H9 (cell line): ENCODE measurements at regions not wholly inside any gene's neighbourhood (a gene's known extent, or its start where the extent isn't known, plus 50 kb on each side); places are given as distances from the start of the nearest gene placed in this dataset.

ENCODE experiments used
- DNase-seq: peaks from one replicate; pipeline ENCODE4 v3.0.0-alpha.2; 2017
- H2AFZ ChIP-seq: one replicate; pipeline ENCODE4 v1.6.1; 2013; ENCODE audit warnings: mild to moderate bottlenecking, low read length, control low read depth, moderate library complexity
- H2AK5ac ChIP-seq: 2 replicates; pipeline ENCODE4 v1.6.1; 2013; ENCODE audit warnings: low read length, control low read depth, mixed read lengths; ENCODE audit not compliant: insufficient read length
- H2BK120ac ChIP-seq: one replicate; pipeline ENCODE4 v1.6.1; 2013; ENCODE audit warnings: low read depth, mild to moderate bottlenecking, low read length, control low read depth, inconsistent platforms; ENCODE audit not compliant: poor library complexity, severe bottlenecking
- H2BK12ac ChIP-seq: 2 replicates; pipeline ENCODE4 v1.6.1; 2013; ENCODE audit warnings: low read length, control low read depth, mixed read lengths, low read depth; ENCODE audit not compliant: insufficient read length
- H2BK15ac ChIP-seq: 2 replicates; pipeline ENCODE4 v1.6.1; 2013; ENCODE audit warnings: low read depth, low read length, control low read depth
- H2BK20ac ChIP-seq: one replicate; pipeline ENCODE4 v1.6.1; 2013; ENCODE audit warnings: low read depth, mild to moderate bottlenecking, low read length, control low read depth, inconsistent platforms; ENCODE audit not compliant: poor library complexity, severe bottlenecking
- H2BK5ac ChIP-seq: 2 replicates; pipeline ENCODE4 v1.6.1; 2013; ENCODE audit warnings: low read length, control low read depth, mixed read lengths; ENCODE audit not compliant: insufficient read length
- H3K14ac ChIP-seq: 2 replicates; pipeline ENCODE4 v1.6.1; 2013; ENCODE audit warnings: low read length, control low read depth; ENCODE audit not compliant: insufficient read depth
- H3K18ac ChIP-seq: 2 replicates; pipeline ENCODE4 v1.6.1; 2013; ENCODE audit warnings: low read depth, mild to moderate bottlenecking, mixed read lengths, low read length, control low read depth; ENCODE audit not compliant: insufficient read length
- H3K23ac ChIP-seq: 2 replicates; pipeline ENCODE4 v1.6.1; 2013; ENCODE audit warnings: low read length, control low read depth, mixed read lengths, low read depth; ENCODE audit not compliant: insufficient read length
- H3K23me2 ChIP-seq: 2 replicates; pipeline ENCODE4 v1.6.1; 2013; ENCODE audit warnings: low read depth, mild to moderate bottlenecking, mixed read lengths, low read length, control low read depth; ENCODE audit not compliant: insufficient read length, poor library complexity, severe bottlenecking
- H3K27ac ChIP-seq: 2 replicates; pipeline ENCODE4 v1.5.1; 2013; ENCODE audit warnings: low read length, control low read depth, mixed read lengths, low read depth; ENCODE audit not compliant: insufficient read length
- H3K27me3 ChIP-seq: 2 replicates; pipeline ENCODE4 v1.6.1; 2013; ENCODE audit warnings: low read length, control low read depth, inconsistent platforms; ENCODE audit not compliant: insufficient read depth
- H3K4ac ChIP-seq: 2 replicates; pipeline ENCODE4 v1.6.1; 2013; ENCODE audit warnings: low read depth, mild to moderate bottlenecking, control low read depth, inconsistent platforms, low read length, moderate library complexity
- H3K4me1 ChIP-seq: 2 replicates; pipeline ENCODE4 v1.6.1; 2013; ENCODE audit warnings: low read length, control low read depth, inconsistent platforms; ENCODE audit not compliant: insufficient read depth
- H3K4me2 ChIP-seq: 2 replicates; pipeline ENCODE4 v1.6.1; 2013; ENCODE audit warnings: low read length, control low read depth, mixed read lengths; ENCODE audit not compliant: insufficient read length, insufficient read depth
- H3K56ac ChIP-seq: 2 replicates; pipeline ENCODE4 v1.6.1; 2013; ENCODE audit warnings: low read depth, mild to moderate bottlenecking, mixed read lengths, low read length, control low read depth; ENCODE audit not compliant: insufficient read length
- H3K79me1 ChIP-seq: 2 replicates; pipeline ENCODE4 v1.6.1; 2013; ENCODE audit warnings: low read depth, mild to moderate bottlenecking, moderate library complexity, low read length, control low read depth, inconsistent platforms; ENCODE audit not compliant: insufficient read depth, poor library complexity, severe bottlenecking
- H3K79me2 ChIP-seq: 2 replicates; pipeline ENCODE4 v1.6.1; 2013; ENCODE audit warnings: low read length, control low read depth, inconsistent platforms; ENCODE audit not compliant: insufficient read depth
- H3K9ac ChIP-seq: 2 replicates; pipeline ENCODE4 v1.6.1; 2013; ENCODE audit warnings: low read length, control low read depth, mixed read lengths; ENCODE audit not compliant: insufficient read length; ENCODE audit errors: extremely low read depth
- H3K9me3 ChIP-seq: one replicate; pipeline ENCODE4 v1.6.1; 2013; ENCODE audit warnings: low read depth, low read length, inconsistent platforms; ENCODE audit not compliant: control insufficient read depth
- H3T11ph ChIP-seq: one replicate; pipeline ENCODE4 v1.6.1; 2013; ENCODE audit warnings: mild to moderate bottlenecking, low read length, control low read depth, inconsistent platforms
- H4K20me1 ChIP-seq: one replicate; pipeline ENCODE4 v1.6.1; 2013; ENCODE audit not compliant: control insufficient read depth, insufficient read length, insufficient read depth
- H4K5ac ChIP-seq: 2 replicates; pipeline ENCODE4 v1.6.1; 2013; ENCODE audit warnings: low read depth, mild to moderate bottlenecking, mixed read lengths, low read length, control low read depth; ENCODE audit not compliant: insufficient read length
- H4K8ac ChIP-seq: replicated peaks from 2 replicates; pipeline ENCODE4 v1.6.1; 2013; ENCODE audit warnings: low read length, control low read depth, mixed read lengths, low read depth; ENCODE audit not compliant: insufficient read length
- H4K91ac ChIP-seq: 2 replicates; pipeline ENCODE4 v1.6.1; 2013; ENCODE audit warnings: low read depth, mild to moderate bottlenecking, moderate library complexity, mixed read lengths, low read length, control low read depth; ENCODE audit not compliant: insufficient read length
- H3K27ac Mint-ChIP-seq, 3 experiments: 2 replicates in 2 of 3; 3 replicates in 1 of 3; pipeline ENCODE4 v1.8.0; 2020 to 2021; ENCODE audit warnings: mixed read lengths in 3 of 3, mild to moderate bottlenecking in 1 of 3, moderate library complexity in 1 of 3
- H3K27me3 Mint-ChIP-seq: 2 replicates; pipeline ENCODE4 v1.8.0; 2021; ENCODE audit warnings: low read depth, mild to moderate bottlenecking, moderate library complexity, mixed read lengths
- H3K36me3 Mint-ChIP-seq, 3 experiments: 2 replicates in 2 of 3; 3 replicates in 1 of 3; pipeline ENCODE4 v1.8.0; 2020 to 2021; ENCODE audit warnings: low read depth in 3 of 3, mixed read lengths in 3 of 3; ENCODE audit not compliant: insufficient read depth in 1 of 3
- H3K4me1 Mint-ChIP-seq, 2 experiments: 2 replicates each; pipeline ENCODE4 v1.8.0; 2020; ENCODE audit warnings: mixed read lengths in 2 of 2
- H3K4me3 Mint-ChIP-seq, 2 experiments: 2 replicates in 1 of 2; 3 replicates in 1 of 2; pipeline ENCODE4 v1.8.0; 2020 to 2021; ENCODE audit warnings: mild to moderate bottlenecking in 2 of 2, mixed read lengths in 2 of 2, moderate library complexity in 1 of 2
- H3K9me3 Mint-ChIP-seq, 2 experiments: 2 replicates in 1 of 2; 3 replicates in 1 of 2; pipeline ENCODE4 v1.8.0; 2020; ENCODE audit warnings: mild to moderate bottlenecking in 2 of 2, mixed read lengths in 2 of 2, moderate library complexity in 1 of 2
- CTCF ChIP-seq: fragments of 200-600 bp; sonication (generic); conservative IDR thresholded peaks from 3 replicates; pipeline ENCODE4 v1.8.0; 2021; ENCODE audit warnings: antibody characterized with exemption, mild to moderate bottlenecking
- WGBS: extraction: QIAGEN DNeasy Blood & Tissue Kit; methylation state at CpG from one replicate; pipeline ENCODE4 v1.1.7; 2013; ENCODE audit warnings: missing lambda C conversion rate, low lambda C conversion rate, mixed read lengths; ENCODE audit not compliant: insufficient read length; ENCODE audit errors: extremely low coverage; 5-methylcytosine and 5-hydroxymethylcytosine counted together

- H3T11ph ChIP-seq = no peak overlapping the region
Observed at GRCh38 chr1:186745531-186746146, 65.4 kb upstream of the PTGS2 start.

More at GRCh38 chr1:186745531-186746146, 65.4 kb upstream of the PTGS2 start:
- Histone ChIP-seq H3K4ac (no peak overlapping the region), H2BK5ac (no peak overlapping the region), H4K5ac (no peak overlapping the region), H2BK15ac (no peak overlapping the region), H3K27me3 (no peaks in the 10 kb centered on the region), H3K27ac (no peak overlapping the region), H3K9me3 (no peaks in the 10 kb centered on the region), H4K20me1 (no peaks in the 10 kb centered on the region), H2BK20ac (no peak overlapping the region), H3K79me2 (no peaks in the 10 kb centered on the region), H3K14ac (no peak overlapping the region), H4K8ac (no peak overlapping the region), H3K56ac (no peak overlapping the region), H3K23ac (no peak overlapping the region), H3K9ac (no peak overlapping the region), H3K4me2 (no peak overlapping the region), H2BK120ac (no peak overlapping the region), H3K4me1 (no peaks in the 10 kb centered on the region), H3K18ac (no peak overlapping the region), H2AFZ (no peak overlapping the region), H2BK12ac (no peak overlapping the region), H2AK5ac (no peak overlapping the region), H3K79me1 (no peaks in the 10 kb centered on the region), H4K91ac (no peak overlapping the region), H3K23me2 (no peaks in the 10 kb centered on the region)
- H3K4me3 Mint-ChIP-seq = no peak overlapping the region
- TF ChIP-seq CTCF = no peak
- DNase-seq = no peak
- H3K4me1 Mint-ChIP-seq = no peaks in the 10 kb centered on the region
- WGBS = no CpG with 5 or more reads among the region's 4 CpGs
- H3K27me3 Mint-ChIP-seq = no peaks in the 10 kb centered on the region
- peaks cover 24% of the 10 kb centered on the region in 2 experiments for H3K9me3 Mint-ChIP-seq
- H3K36me3 Mint-ChIP-seq = peaks cover 8 to 22% (median 9%) of the 10 kb centered on the region in 3 experiments; a peak in 4 of 7 replicates
- H3K27ac Mint-ChIP-seq = no peak overlapping the region
